ENCODE measurements at regions not wholly inside any gene's neighbourhood (a gene's known extent, or its start where the extent isn't known, plus 50 kb on each side); places are given as distances from the start of the nearest gene placed in this dataset.

GRCh38 chr4:142900622-142901021, 54.5 kb upstream of the INPP4B start:
- Histone ChIP-seq H3K9ac (ENCODE audit: extremely low read depth, insufficient read length, low read length) (no peak overlapping the region), H3K79me2 (ENCODE audit: insufficient read depth, low read length) (no peaks in the 10 kb centered on the region)
- H3K27ac Mint-ChIP-seq: no peak overlapping the region

More at GRCh38 chr4:142900622-142901021, 54.5 kb upstream of the INPP4B start:
- peaks cover 0 to 3% (median 0%) of the 10 kb centered on the region in 3 experiments; a peak in 4 of 7 replicates for H3K36me3 Mint-ChIP-seq (ENCODE audit: insufficient read depth in 1 of 3, low read depth in 3 of 3)
- Histone ChIP-seq H2BK15ac (ENCODE audit: low read depth, low read length) (no peak overlapping the region), H3K18ac (ENCODE audit: insufficient read length, low read depth, low read length) (no peak overlapping the region), H4K5ac (ENCODE audit: insufficient read length, low read depth, low read length) (no peak overlapping the region), H3K4me2 (ENCODE audit: insufficient read depth, insufficient read length, low read length) (no peak overlapping the region), H2BK20ac (ENCODE audit: low read depth, low read length, poor library complexity, severe bottlenecking) (no peak overlapping the region), H2AFZ (ENCODE audit: low read length) (no peak overlapping the region), H3K27ac (ENCODE audit: insufficient read length, low read depth, low read length) (no peak overlapping the region), H3K23me2 (ENCODE audit: insufficient read length, low read depth, low read length, poor library complexity, severe bottlenecking) (no peaks in the 10 kb centered on the region), H4K8ac (replicated peaks; ENCODE audit: insufficient read length, low read depth, low read length) (no peak overlapping the region), H3K27me3 (ENCODE audit: insufficient read depth, low read length) (no peaks in the 10 kb centered on the region), H3K79me1 (ENCODE audit: insufficient read depth, low read depth, low read length, poor library complexity, severe bottlenecking) (no peaks in the 10 kb centered on the region), H2BK120ac (ENCODE audit: low read depth, low read length, poor library complexity, severe bottlenecking) (no peak overlapping the region), H3K14ac (ENCODE audit: insufficient read depth, low read length) (no peak overlapping the region), H4K91ac (ENCODE audit: insufficient read length, low read depth, low read length) (no peak overlapping the region), H4K20me1 (ENCODE audit: control insufficient read depth, insufficient read depth, insufficient read length) (no peaks in the 10 kb centered on the region), H2BK12ac (ENCODE audit: insufficient read length, low read depth, low read length) (no peak overlapping the region), H3K4me1 (ENCODE audit: insufficient read depth, low read length) (no peaks in the 10 kb centered on the region), H3T11ph (ENCODE audit: low read length) (no peak overlapping the region), H3K23ac (ENCODE audit: insufficient read length, low read depth, low read length) (no peak overlapping the region), H3K4ac (ENCODE audit: low read depth, low read length) (no peak overlapping the region), H3K56ac (ENCODE audit: insufficient read length, low read depth, low read length) (no peak overlapping the region), H3K9me3 (ENCODE audit: control insufficient read depth, low read depth, low read length) (no peaks in the 10 kb centered on the region), H2BK5ac (ENCODE audit: insufficient read length, low read length) (no peak overlapping the region), H2AK5ac (ENCODE audit: insufficient read length, low read length) (no peak overlapping the region)
- WGBS (ENCODE audit: extremely low coverage, insufficient read length, low lambda C conversion rate): no CpG with 5 or more reads among the region's 1 CpG
- no peaks in the 10 kb centered on the region for H3K4me1 Mint-ChIP-seq
- no peak for TF ChIP-seq CTCF (conservative IDR thresholded peaks at IDR 0.05)
- H3K4me3 Mint-ChIP-seq: no peak overlapping the region
- H3K27me3 Mint-ChIP-seq (ENCODE audit: low read depth): peaks cover 2% of the 10 kb centered on the region; the same call in 1 of the 2 replicates
- H3K9me3 Mint-ChIP-seq: peaks cover 17 to 27% of the 10 kb centered on the region in 2 experiments
- DNase-seq: no peak

Measured in H9 (cell line).